Suprapubic skin (tissue), 3 donors: ENCODE measurements at regions not wholly inside any gene's neighbourhood (a gene's known extent, or its start where the extent isn't known, plus 50 kb on each side); places are given as distances from the start of the nearest gene placed in this dataset.

Experiments used
- CTCF ChIP-seq, 2 donors: fragments of 200-600 bp in 1 of 2; fragments of 450-650 bp in 1 of 2; sonication (generic) in 1 of 2; IDR thresholded peaks; one replicate each; pipeline ENCODE4 v1.5.1; 2016 to 2019; ENCODE audit warnings: antibody characterized with exemption in 2 of 2, mild to moderate bottlenecking in 1 of 2, moderate library complexity in 1 of 2
- POLR2A ChIP-seq, 2 donors: fragments of 450-650 bp; IDR thresholded peaks; one replicate each; pipeline ENCODE4 v1.6.1; 2017; ENCODE audit warnings: antibody characterized with exemption in 2 of 2, mild to moderate bottlenecking in 2 of 2, moderate library complexity in 2 of 2

GRCh38 chr18:51425889-51426288 is 228.4 kb upstream of the MEX3C start:
- TF ChIP-seq CTCF (IDR thresholded peaks at IDR 0.05) = no peak
- TF ChIP-seq POLR2A (IDR thresholded peaks at IDR 0.05) = no peak
